T-helper 17 cell (primary cell): ENCODE measurements at regions not wholly inside any gene's neighbourhood (a gene's known extent, or its start where the extent isn't known, plus 50 kb on each side); places are given as distances from the start of the nearest gene placed in this dataset.
"Not testable (repeated sequence)": the region's sequence is repeated elsewhere in the genome, so short reads cannot be mapped to it uniquely, and the experiment has no call there.

ENCODE experiments used
- ATAC-seq: fragments of 150-1000 bp; cut with Tn5 transposase; 2 replicates; pipeline ENCODE4 v1.10.0; 2021; ENCODE audit warnings: mild to moderate bottlenecking, moderate library complexity
- DNase-seq, 3 donors: peaks; one replicate each; pipeline versions ENCODE4 v3.0.0 to v3.0.0-alpha.2; 2020 to 2021
- H3K9me3 ChIP-seq: one replicate; pipeline ENCODE4 v1.7.0; 2013; ENCODE audit warnings: low read length, mild to moderate bottlenecking; ENCODE audit not compliant: control insufficient read depth, poor library complexity, severe bottlenecking
- H3K27ac Mint-ChIP-seq: one replicate; pipeline ENCODE4 v1.8.0; 2022; ENCODE audit warnings: mild to moderate bottlenecking, moderate library complexity, mixed read lengths
- H3K27me3 Mint-ChIP-seq: one replicate; pipeline ENCODE4 v1.8.0; 2022; ENCODE audit warnings: mixed read lengths
- H3K36me3 Mint-ChIP-seq: one replicate; pipeline ENCODE4 v1.8.0; 2022; ENCODE audit warnings: low read depth, mixed read lengths
- H3K4me1 Mint-ChIP-seq: one replicate; pipeline ENCODE4 v1.8.0; 2022; ENCODE audit warnings: mild to moderate bottlenecking, mixed read lengths
- H3K4me3 Mint-ChIP-seq: one replicate; pipeline ENCODE4 v1.8.0; 2022; ENCODE audit warnings: mild to moderate bottlenecking, moderate library complexity, mixed read lengths

DNA sequence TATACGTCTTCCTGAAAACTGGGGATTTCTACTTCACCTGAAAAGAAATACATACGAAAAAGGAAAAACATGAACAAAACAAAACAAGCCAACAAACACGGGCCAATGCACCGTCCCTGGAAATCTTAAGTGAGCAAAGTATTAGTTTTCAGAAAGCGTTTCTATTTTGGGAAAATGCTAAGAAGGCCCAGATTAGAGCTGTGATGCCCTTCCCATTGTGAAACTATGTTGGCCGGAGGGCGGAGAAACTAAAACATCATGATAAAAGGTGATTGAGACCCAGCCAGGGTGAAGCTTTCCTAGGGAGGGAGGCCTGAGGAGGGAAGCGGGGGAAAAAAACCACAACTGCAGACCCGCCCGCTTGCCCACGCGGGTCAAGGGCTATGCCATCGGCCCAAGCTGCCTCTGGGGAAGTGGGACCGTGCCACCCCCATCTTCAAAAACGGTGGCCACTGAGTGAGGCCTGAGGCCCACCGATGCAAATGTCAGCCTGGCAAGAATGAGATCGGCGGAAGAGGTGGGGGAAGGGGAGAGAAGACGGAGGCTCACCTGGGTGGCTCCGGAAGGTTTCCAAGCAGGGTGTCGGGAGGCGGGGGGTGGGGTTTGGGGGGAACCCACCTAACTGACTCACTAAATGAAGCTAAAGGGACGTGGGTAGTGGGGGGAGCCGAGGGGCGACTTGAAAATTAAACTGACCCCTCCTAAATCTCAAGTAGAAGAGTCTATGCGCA is 757.6 kb upstream of the DEFB115 start:
- ATAC-seq, H3K4me1 Mint-ChIP-seq, H3K27ac Mint-ChIP-seq, H3K27me3 Mint-ChIP-seq, H3K9me3 ChIP-seq, H3K4me3 Mint-ChIP-seq, DNase-seq, H3K36me3 Mint-ChIP-seq: not testable (repeated sequence)

DNA sequence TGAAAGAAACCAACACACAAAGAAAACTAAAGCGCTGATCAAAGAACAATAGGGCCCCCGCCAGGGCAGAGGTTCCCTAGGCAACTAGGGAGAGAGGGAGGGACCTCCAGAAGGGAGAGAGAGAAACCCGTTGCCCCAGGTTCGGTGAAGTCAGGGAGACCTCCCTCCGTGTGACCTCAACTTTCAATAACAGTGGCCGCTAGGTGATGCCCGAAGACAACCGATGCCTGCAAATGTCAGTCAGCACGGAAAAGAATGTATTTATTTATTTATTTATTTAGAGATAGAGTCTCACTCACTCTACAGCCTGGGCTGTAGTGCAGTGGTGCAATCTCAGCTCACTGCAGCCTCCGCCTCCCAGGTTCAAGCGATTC is 757.0 kb upstream of the DEFB115 start:
- H3K36me3 Mint-ChIP-seq, H3K27ac Mint-ChIP-seq, DNase-seq, H3K27me3 Mint-ChIP-seq, H3K9me3 ChIP-seq, H3K4me1 Mint-ChIP-seq, ATAC-seq, H3K4me3 Mint-ChIP-seq: not testable (repeated sequence)

DNA sequence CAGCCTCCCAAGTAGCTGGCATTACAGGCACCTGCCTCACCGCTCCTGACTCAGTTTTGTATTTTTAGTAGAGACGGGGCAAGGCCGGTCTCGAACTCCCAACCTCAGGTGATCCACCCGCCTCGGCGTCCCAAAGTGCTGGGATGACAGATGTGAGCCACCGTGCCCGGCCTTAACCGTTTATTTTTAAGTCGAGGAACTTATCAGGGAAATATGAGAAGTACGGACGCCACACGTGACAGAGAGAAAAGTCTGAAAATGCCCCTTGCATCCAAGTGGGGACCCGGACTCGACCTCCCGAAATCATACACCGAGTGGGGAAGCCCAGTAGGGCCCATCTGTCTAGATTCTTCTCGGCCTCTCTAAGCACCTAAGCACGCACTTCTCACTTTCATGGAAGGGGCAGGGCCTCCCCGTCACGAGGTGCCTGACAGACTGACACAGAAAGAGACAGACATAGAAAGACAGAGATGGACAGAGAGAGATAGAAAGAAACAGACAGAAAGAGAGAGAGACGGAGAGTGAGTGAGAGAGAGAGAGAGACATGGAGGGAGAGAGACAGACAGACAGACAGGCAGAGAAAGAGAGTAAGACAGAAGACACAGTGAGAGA is 756.5 kb upstream of the DEFB115 start:
- no peak for DNase-seq
- no peaks in the 10 kb centered on the region for H3K27me3 Mint-ChIP-seq
- no peak overlapping the region for H3K4me3 Mint-ChIP-seq
- no peaks in the 10 kb centered on the region for H3K9me3 ChIP-seq
- ATAC-seq: no peak
- H3K27ac Mint-ChIP-seq: no peak overlapping the region
- no peaks in the 10 kb centered on the region for H3K4me1 Mint-ChIP-seq
- H3K36me3 Mint-ChIP-seq: no peaks in the 10 kb centered on the region

DNA sequence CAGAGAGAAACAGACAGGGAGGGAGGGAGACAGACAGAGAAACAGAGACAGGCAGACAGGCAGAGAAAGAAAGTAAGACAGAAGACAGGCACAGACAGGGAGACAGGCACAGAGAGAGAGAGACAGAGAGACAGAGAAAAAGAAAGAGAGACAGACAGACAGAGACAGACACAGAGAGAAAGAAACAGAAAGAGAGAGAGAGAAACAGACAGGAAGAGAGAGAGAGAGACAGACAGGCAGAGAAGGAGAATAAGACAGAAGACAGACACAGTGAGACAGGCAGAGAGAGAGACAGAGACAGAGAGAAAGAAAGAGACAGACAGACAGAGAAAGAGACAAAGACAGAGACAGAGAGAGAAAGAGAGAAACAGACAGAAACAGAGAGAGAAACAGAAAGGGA is 754.8 kb upstream of the DEFB115 start:
- ATAC-seq (no peak), DNase-seq (no peak)
- no peaks in the 10 kb centered on the region for H3K36me3 Mint-ChIP-seq
- no peak overlapping the region for H3K27ac Mint-ChIP-seq
- no peak overlapping the region for H3K4me3 Mint-ChIP-seq
- no peaks in the 10 kb centered on the region for H3K4me1 Mint-ChIP-seq
- H3K9me3 ChIP-seq: no peaks in the 10 kb centered on the region
- H3K27me3 Mint-ChIP-seq: no peaks in the 10 kb centered on the region

DNA sequence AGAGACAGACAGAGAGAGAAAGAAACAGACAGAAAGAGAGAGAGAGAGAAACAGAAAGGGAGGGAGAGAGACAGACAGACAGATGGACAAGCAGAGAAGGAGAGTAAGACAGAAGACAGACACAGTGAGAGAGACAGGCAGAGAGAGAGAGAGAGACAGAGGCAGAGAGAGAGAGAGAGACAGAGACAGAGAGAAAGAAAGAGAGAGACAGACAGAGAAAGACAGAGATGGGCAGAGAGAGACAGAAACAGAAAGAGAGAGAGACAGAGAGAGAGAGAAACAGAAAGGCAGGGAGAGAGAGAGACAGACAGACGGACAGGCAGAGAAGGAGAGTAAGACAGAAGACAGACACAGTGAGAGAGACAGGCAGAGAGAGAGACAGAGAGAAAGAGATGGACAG is 754.3 kb upstream of the DEFB115 start:
- DNase-seq, H3K27ac Mint-ChIP-seq, H3K36me3 Mint-ChIP-seq, H3K27me3 Mint-ChIP-seq, ATAC-seq, H3K9me3 ChIP-seq, H3K4me1 Mint-ChIP-seq, H3K4me3 Mint-ChIP-seq: not testable (repeated sequence)

DNA sequence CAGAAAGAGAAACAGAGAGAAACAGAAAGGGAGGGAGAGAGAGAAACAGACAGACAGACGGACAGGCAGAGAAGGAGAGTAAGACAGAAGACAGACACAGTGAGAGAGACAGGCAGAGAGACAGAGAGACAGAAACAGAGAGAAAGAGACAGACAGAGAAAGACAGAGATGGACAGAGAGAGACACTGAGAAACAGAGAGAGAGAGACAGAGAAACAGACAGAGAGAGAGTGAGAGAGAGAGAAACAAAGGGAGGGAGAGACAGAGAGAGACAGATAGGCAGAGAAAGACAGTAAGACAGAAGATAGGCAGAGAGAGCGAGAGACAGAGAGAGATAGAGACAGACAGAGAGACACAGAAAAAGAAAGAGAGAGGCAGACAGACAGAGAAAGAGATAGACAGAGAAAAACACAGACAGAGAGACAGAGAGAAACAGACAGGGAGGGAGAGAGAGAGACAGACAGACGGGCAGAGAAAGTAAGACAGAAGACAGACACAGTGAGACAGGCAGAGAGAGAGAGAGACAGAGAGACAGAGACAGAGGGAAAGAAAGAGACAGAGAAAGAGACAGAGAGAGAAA is 753.4 kb upstream of the DEFB115 start:
- no peaks in the 10 kb centered on the region for H3K9me3 ChIP-seq
- Mint-ChIP-seq H3K36me3 (no peaks in the 10 kb centered on the region), H3K4me1 (no peaks in the 10 kb centered on the region), H3K27ac (no peak overlapping the region), H3K27me3 (no peaks in the 10 kb centered on the region), H3K4me3 (no peak overlapping the region)
- ATAC-seq (no peak), DNase-seq (no peak)

DNA sequence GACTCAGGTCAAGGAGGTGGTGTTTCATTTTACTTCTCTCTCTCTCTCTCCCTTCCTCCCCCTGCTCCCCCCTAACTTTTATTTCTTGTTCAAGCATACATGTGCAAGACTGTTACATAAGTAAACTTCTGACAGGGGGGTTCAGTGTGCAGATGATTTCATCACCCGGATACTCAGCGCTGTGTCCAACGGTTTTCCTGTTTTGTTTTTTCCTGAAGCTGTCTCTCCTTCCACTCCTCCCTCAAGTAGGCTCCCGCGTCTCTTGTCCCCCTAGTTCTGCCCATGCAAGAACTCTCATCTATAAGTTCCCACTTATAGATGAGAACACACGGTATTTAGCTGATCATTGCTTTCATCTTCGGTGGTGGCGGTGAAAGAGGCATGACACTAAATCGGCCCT is 751.9 kb upstream of the DEFB115 start:
- ATAC-seq (no peak), DNase-seq (no peak)
- no peaks in the 10 kb centered on the region for H3K27me3 Mint-ChIP-seq
- no peak overlapping the region for H3K4me3 Mint-ChIP-seq
- no peak overlapping the region for H3K27ac Mint-ChIP-seq
- no peaks in the 10 kb centered on the region for H3K4me1 Mint-ChIP-seq
- H3K9me3 ChIP-seq: no peaks in the 10 kb centered on the region
- H3K36me3 Mint-ChIP-seq: no peaks in the 10 kb centered on the region

DNA sequence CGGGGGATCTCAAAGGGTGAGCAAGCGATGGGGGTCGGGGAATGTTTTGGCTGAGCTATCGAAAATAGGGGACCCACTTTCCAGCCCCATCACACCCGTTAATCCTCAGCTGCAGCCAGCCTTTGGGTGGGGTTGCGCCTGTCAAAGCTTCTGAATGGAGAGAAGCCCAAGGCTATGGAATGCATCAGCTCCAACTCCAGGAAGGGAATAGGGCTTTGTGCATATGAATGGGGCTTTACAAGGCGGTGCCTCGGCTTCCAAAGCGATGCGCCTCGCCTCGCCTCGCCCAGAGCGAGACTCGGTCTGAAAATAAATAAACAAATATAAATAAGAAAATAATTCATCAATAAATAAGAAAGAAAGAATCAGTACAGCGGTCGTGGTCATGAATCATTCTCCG is 751.4 kb upstream of the DEFB115 start:
- no peaks in the 10 kb centered on the region for H3K4me1 Mint-ChIP-seq
- no peaks in the 10 kb centered on the region for H3K36me3 Mint-ChIP-seq
- no peaks in the 10 kb centered on the region for H3K27me3 Mint-ChIP-seq
- ATAC-seq (no peak), DNase-seq (no peak)
- no peak overlapping the region for H3K4me3 Mint-ChIP-seq
- H3K27ac Mint-ChIP-seq: no peak overlapping the region
- H3K9me3 ChIP-seq: no peaks in the 10 kb centered on the region

DNA sequence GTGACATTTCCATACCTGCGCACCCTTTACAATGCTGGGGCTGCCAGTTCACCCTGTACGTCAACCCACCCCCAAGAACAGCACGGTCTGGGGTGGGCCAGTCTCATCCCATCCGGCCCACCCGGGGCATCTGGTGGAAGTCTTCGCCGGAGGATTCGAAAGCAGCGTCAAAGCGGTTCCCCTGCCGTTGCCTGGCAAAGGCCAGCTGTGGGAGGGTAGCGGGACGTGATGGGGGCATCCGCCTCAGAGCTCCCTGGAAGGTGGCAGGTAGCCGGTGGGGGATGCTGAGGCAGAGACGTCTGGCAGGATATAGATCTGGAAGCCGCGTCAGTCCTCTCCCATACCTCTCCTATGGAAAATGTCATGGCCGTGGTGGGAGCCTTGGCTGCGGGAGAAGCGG is 749.1 kb upstream of the DEFB115 start:
- H3K36me3 Mint-ChIP-seq, H3K27ac Mint-ChIP-seq, H3K9me3 ChIP-seq, H3K4me1 Mint-ChIP-seq, DNase-seq, H3K27me3 Mint-ChIP-seq, H3K4me3 Mint-ChIP-seq, ATAC-seq: not testable (repeated sequence)

DNA sequence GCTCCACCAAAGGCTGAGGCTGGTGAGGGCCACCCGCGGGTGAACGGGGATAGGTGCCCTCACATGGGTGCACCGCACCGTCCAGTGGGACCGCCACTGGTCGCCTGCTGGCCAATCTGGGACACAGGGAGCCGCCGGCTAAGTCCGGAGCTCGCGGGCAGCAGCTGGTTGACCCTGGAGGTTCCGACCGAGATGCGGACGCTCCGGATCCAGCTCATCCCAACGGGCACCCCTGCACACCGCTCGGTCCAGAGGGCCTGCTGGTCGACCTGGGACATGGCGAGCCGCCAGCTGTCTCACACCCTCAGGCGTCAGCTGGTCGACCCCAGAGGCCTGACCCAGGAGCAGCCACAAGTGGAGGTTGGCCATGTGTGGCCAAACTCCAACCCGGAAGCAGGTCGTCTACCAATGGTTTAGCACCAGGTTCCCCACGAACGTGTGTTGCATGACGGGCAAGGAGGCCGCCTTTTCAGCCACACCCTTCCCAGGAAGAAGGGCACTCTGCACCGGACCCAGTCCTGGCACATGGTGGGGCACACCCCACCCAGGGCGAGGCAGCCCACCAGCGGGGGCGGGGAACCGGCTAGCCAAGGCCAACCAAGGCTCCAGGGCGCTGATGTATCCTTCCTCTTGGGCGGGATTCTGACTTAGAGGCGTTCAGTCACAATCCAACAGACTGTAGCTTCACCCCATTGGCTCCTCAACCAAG is 746.0 kb upstream of the DEFB115 start:
- no peaks in the 10 kb centered on the region for H3K9me3 ChIP-seq
- ATAC-seq (no peak), DNase-seq (no peak)
- Mint-ChIP-seq H3K36me3 (no peaks in the 10 kb centered on the region), H3K4me1 (no peaks in the 10 kb centered on the region), H3K4me3 (no peak overlapping the region), H3K27ac (no peak overlapping the region), H3K27me3 (no peaks in the 10 kb centered on the region)

DNA sequence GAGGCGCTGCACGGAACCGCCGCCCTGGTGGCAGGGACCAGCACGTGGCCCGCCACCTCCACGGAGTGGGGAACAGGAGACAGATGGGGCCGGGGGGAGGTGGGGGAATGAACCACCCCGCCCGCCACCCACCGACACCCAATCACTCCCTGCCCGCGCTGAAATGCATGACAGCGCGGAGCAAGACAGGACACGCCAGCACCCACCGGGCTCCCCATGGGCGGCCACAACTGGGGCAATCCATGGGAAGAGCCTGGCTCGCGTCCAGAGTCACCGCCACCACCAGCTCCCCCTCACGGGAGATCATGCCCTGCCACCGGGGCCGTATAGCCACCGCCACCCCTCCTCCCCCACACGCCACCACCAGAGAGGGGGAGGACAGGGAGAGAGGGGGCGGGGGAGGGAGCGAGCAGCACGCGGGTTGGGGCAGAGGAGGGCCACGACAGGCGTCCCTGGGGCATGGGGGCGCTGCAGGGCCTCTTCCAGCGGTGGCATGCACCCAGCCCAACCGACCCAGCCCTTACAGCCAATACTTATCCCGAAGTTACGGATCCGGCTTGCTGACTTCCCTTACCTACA is 744.3 kb upstream of the DEFB115 start:
- Mint-ChIP-seq H3K27ac (no peak overlapping the region), H3K36me3 (no peaks in the 10 kb centered on the region), H3K27me3 (no peaks in the 10 kb centered on the region), H3K4me3 (no peak overlapping the region), H3K4me1 (no peaks in the 10 kb centered on the region)
- ATAC-seq (no peak), DNase-seq (no peak)
- no peaks in the 10 kb centered on the region for H3K9me3 ChIP-seq

DNA sequence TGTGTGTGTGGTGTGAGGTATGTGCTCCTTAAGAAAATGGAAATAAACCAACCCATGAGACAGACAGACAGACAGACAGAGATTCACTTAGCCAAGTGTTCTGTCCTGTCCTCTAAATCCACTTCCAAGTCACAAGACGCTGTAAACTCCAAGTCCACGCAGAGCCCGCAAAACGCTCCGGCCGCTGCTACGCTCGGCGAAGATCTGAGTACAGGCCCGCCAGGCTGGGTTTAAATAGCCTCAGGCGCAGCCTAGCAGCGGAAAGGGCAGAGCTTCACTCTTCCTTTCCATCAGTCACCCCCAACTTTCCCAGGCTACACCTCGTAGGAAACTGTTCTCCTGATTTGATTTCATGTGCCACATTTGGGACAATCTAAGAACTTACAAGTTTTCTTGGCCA is 741.5 kb upstream of the DEFB115 start:
- not testable (repeated sequence) for H3K36me3 Mint-ChIP-seq, H3K27me3 Mint-ChIP-seq, H3K27ac Mint-ChIP-seq, DNase-seq, ATAC-seq, H3K9me3 ChIP-seq, H3K4me3 Mint-ChIP-seq, H3K4me1 Mint-ChIP-seq

DNA sequence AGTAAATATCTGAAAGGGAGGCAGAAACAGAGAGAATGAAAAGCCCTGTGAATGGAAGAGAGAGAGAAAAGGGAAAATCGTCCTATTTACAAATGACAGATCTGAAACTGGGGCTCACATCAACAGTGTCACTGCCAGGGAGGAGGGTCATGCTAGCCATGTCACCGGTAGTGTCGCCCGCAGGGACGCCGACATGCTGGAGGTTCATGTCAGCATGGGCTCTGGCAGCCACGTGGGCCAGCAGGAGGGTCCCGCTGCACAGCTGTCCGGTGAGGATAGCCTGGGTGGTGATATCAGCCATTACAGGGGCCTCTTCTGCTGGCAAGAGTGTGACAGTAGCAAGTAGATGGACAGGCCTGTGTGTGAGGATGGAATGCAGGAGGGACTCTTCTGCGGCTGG is 738.6 kb upstream of the DEFB115 start:
- not testable (repeated sequence) for DNase-seq, ATAC-seq, H3K27ac Mint-ChIP-seq, H3K27me3 Mint-ChIP-seq, H3K9me3 ChIP-seq, H3K4me3 Mint-ChIP-seq, H3K36me3 Mint-ChIP-seq, H3K4me1 Mint-ChIP-seq
